HG02973 (cell line): ENCODE measurements at regions not wholly inside any gene's neighbourhood (a gene's known extent, or its start where the extent isn't known, plus 50 kb on each side); places are given as distances from the start of the nearest gene placed in this dataset.
"Not testable (repeated sequence)": the region's sequence is repeated elsewhere in the genome, so short reads cannot be mapped to it uniquely, and the experiment has no call there.

Experiments used
- ATAC-seq: cut with Tn5 transposase; IDR thresholded peaks from one replicate; pipeline ENCODE4 v1.9.1; 2021; ENCODE audit warnings: moderate library complexity; ENCODE audit not compliant: unreplicated experiment

- ATAC-seq = no peak
Observed at GRCh38 chr1:213324859-213325258, 273.8 kb downstream of the RPS6KC1 start.

DNA sequence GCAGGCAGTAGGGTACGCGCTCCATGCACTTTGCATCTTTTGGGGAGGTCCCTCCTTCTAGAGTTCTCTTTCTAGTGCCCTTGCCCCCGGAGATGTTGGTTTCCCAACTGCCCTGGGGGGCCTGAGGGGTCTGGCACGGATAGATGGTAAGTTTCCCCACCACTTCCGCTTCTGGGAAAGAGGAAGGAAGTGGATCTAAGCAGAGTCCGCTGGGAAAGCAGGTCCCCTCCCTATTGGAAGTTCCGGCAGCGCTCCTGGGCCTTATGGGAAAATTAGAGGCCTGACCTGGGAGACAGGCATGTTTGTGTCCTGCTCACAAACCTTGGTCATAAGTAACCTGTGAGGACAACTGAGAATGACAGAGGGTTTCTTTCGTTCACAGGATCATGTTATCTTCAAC lies 274.4 kb downstream of the RPS6KC1 start:
- no peak for ATAC-seq

GRCh38 chr1:213326281-213327016 lies 275.4 kb downstream of the RPS6KC1 start:
- no peak for ATAC-seq

DNA sequence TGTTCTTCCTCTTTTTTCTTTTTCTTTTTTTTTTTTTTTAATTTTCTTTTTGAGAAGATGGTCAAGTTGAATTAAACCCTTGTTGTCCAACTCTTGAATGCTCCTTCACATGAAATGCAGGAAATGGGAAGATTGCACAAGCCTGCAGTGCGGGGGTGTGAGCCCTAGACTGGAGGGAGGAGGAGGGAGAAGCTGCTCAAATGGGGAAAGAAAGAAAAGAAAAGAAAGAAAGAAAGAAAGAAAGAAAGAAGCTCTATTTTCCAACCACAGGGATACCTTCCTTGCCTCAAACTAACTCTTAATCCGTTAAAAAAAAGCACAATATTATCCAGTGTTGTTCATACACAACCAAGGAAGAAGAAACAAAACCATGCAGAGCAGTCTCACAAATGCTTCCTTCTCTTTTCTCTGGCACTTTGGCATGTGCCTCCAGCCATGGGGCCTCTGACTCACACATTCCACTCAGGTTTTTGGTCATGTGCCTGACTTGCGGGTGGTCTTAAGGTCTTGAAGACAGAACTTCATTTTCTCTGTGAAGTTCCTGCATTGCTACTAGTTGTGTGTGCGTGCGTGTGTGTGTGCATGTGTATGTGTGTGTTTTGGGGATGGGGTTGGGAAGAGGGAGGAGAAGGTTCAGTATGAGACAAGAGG lies 276.1 kb downstream of the RPS6KC1 start:
- no peak for ATAC-seq

DNA sequence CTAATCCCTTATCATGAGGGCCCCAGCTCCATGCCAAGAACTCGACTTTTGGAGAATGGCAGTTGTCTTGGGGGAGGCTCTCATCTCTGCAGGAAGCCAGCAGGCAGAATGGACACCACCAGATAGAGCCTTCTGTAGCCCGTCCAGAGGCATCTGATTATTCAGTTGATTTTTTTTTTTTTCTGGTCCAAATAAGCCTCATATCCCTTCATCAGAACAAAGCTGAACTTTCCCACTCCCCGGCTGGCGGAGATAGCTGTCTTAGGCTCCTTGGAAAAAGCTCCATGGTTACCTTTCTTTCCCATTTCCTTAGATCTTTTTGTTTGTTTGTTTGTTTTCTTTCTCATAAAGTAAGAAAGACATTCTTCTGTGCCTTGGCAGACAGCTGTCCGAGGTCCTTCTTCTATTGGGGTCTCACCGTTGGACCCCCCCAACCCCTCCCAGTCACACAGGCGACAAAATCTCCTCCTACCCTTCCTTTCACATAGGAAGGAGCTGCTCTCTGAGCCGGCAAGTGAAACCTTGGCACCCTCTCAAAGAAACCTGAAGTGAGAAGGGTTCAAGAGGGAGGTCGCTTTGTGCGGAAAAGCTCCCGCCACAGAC lies 278.5 kb downstream of the RPS6KC1 start:
- ATAC-seq = no peak

DNA sequence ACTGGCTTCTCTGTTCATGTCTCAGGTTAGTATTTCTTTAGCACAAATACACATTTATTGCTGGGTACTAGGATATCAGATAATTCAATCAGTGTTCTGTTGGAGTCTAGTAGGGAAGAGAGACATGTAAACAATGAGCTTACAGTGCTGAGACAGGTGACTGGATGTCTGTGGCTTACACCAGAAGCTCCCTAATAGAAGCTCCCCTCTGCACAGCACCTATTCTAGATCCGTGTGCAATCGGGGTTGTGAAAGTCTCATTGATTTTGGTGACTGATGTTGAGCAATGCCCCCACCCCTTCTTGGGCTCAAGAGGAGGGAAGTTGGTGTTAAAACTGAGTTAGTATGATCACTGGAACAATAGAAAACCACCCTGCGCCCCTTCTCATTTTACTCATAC lies 279.2 kb downstream of the RPS6KC1 start:
- no peak for ATAC-seq

DNA sequence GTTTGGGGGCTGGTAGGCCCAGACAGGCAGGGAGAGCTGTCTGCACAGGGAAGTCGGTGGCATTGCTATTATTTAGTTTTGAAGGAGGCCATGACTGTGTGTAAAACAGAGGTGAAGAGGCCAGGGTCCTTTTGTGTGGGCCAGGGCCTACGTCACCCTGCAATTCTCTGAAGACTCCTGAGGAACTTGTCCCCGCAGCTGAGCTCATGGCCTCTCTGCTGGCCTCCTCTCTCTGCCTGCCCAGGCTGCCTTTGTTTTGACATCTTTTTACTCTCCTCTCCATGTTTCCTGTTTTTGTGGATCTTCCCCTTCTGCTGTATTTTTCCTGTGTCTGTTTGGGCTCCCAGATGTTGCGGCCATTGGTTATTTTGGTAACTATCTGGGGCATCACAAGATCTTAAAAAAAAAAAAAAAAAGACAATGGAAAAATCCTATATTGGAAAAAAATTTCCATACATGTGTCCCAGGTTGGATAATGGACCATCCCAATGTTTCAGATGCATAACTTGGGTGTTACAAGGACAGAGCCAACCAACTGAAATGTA lies 280.7 kb downstream of the RPS6KC1 start:
- ATAC-seq = no peak

- no peak for ATAC-seq
Observed at GRCh38 chr1:213332491-213332890, 281.4 kb downstream of the RPS6KC1 start.

- ATAC-seq = no peak
Observed at GRCh38 chr1:213333121-213333520, 282.1 kb downstream of the RPS6KC1 start.

GRCh38 chr1:213335084-213335483 lies 284.0 kb downstream of the RPS6KC1 start:
- ATAC-seq = no peak

DNA sequence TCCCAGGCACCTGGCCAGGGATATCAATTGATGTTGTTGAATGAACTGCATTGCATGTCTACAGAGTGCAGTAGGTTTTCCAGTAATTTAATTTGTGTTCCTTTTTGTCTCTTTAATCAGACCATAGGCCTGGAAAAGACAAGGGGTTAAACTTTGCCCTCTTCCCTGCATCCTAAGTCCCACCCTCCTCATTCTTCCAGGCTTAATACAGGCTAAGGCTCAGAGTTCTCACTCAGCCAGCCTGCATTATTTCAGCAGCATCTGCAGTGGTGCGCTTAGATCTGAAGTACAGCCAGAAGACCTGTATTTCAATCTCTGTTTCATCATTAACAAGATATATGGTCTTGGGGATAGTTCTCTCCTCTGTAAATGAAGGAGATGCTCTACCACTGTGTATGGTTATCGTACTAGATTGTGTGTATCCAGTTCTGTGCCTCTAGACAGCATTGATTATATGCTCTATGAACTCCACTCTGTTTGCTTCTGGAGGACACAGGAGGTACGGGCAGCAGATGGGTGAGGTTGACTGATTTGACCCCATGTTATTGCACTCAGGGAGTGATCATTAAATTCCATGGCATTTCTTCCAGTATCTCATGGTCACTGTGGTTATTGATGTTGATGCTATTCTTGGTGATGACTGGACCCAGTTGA lies 286.1 kb downstream of the RPS6KC1 start:
- no peak for ATAC-seq

DNA sequence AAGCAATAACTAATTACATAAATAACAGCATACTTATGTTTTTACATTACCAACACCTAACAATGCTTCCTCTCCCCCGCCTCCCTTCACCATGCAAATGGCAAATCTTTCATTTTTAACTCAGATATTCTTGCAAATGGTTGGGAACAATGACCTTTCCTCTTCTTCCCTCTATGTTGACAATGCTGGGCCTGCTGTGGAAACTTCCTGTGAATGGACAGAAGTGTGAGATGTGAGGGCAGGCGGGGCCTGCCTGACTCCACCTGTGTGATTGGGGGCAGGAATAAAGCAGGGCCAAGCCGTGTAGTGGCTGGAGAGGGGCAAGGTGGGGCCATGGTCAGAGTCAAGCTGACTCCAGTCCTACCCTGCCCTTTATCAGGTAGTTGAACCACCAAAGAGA lies 289.6 kb downstream of the RPS6KC1 start:
- no peak for ATAC-seq

- ATAC-seq = no peak
Observed at GRCh38 chr1:213345621-213346020, 294.6 kb downstream of the RPS6KC1 start.

DNA sequence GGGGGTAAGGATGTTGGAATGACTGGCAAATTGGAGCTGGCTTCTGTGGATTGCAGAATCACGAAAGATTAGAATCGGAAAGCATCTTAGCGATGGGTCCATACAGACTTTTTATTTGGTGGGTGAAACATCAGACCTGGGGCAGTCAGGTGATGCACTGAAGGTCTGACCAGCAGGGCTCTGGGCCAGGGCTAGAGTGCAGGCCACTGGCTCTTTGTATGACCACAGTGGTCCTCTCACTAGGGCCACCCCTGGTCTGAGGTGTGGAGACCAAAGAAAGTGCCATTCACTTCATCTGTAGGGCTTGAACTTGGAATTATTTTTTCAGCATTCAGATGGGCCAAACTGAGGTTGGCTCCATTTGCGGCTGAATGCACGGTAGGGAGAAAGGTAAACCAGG lies 306.4 kb downstream of the RPS6KC1 start:
- no peak for ATAC-seq

- ATAC-seq = not testable (repeated sequence)
Observed at GRCh38 chr1:213358368-213358767, 307.3 kb downstream of the RPS6KC1 start.

- ATAC-seq = no peak
Observed at GRCh38 chr1:213362598-213362997, 311.6 kb downstream of the RPS6KC1 start.

DNA sequence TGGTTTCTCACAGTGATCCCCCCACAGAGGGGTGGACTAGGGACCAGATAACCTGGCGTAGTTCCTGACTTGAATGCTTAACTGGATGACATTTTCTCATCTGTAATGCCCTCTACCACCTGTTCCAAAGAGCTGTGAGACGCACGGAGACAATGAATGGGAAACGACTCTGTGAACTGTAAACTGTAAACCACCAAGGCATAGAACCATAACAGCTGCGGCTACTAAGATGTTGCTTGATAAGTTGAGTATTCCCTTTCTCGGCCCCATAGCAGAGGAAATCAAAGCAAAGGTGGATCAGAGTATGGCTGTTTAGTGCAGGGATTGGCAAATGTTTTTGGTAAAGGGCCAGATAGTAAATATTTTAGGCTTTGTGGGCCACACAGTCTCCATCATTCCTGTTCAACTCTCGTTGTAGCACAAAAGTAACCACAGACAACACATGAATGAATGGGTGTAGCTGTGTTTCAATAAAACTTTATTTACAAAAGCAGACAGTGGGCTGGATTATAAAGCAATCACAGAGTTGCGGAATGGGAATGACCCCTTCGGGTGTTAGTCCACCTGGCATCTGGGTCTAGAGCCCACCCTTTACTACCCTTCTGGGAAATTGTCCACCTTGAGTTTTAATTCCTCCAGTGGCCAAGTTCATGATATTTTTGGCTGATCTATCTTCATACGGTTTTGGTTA lies 315.2 kb downstream of the RPS6KC1 start:
- ATAC-seq = no peak

DNA sequence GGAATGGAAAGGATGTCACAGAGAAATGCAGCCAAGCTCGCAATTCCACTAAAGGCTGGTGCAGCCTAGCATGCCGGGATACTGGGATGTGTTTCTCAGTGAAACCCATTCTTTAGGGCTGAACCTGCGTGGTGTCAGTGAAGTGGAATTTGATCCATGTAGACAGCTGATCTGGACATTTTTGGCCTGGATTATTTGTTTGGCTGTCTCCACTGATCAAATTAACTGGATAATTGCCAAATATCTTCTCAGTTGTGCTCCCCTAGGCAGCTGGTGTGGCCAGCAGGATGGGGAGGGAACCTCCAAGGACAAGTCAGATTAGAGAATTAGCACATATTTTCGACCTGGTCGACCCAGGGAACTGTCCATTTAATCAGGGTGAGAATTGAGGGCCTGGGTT lies 318.4 kb downstream of the RPS6KC1 start:
- no peak for ATAC-seq

GRCh38 chr1:213370523-213370922 lies 319.5 kb downstream of the RPS6KC1 start:
- ATAC-seq = no peak

DNA sequence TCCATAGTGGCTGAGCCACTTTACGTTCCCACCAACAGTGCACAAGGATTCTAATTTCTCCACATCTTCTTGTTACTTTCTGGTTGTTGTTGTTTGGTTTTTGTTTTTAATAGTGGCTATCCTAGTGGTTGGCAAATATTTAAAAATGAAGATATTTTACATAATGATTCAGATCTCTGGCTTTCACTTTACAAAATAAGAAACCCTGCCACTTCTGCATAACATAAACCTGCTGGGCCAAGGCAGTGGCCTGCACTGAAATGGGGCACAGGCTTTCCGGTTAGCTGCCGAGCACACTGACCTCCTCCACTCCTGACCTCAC lies 320.4 kb downstream of the RPS6KC1 start:
- no peak for ATAC-seq
